CD4-positive, alpha-beta T cell treated with Interleukin-6 at 100 ng/mL for 8 hours (primary cell): ENCODE measurements at regions not wholly inside any gene's neighbourhood (a gene's known extent, or its start where the extent isn't known, plus 50 kb on each side); places are given as distances from the start of the nearest gene placed in this dataset.
"Not testable (repeated sequence)": the region's sequence is repeated elsewhere in the genome, so short reads cannot be mapped to it uniquely, and the experiment has no call there.

Source experiments
- DNase-seq: peaks from one replicate; pipeline ENCODE4 v3.0.0-alpha.2; 2020; ENCODE audit warnings: mixed read lengths, low spot score

- no peak for DNase-seq
These were observed 175.5 kb downstream of the AKAIN1 start for GRCh38 chr18:5021558-5021957.

DNA sequence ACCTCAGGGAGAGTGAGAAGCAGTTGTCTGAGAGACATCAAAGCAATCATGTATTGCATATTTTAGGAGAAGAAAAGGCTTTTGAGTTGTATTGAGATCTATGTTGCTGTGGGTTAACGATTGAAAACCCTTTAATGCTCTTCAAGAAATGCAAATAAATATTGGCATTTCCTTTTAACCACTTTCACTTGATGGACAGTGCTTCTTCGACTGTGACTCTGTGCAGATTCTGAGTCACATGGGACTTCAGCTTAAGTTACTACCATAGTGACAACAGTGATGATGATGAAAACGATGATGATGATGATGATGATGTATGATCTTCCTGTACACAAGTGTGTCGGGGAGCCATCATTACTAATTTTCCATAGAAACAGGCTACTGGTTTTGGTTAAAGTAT is 181.8 kb downstream of the AKAIN1 start:
- DNase-seq: no peak

GRCh38 chr18:5004031-5004820 is 192.8 kb downstream of the AKAIN1 start:
- DNase-seq: not testable (repeated sequence)

DNA sequence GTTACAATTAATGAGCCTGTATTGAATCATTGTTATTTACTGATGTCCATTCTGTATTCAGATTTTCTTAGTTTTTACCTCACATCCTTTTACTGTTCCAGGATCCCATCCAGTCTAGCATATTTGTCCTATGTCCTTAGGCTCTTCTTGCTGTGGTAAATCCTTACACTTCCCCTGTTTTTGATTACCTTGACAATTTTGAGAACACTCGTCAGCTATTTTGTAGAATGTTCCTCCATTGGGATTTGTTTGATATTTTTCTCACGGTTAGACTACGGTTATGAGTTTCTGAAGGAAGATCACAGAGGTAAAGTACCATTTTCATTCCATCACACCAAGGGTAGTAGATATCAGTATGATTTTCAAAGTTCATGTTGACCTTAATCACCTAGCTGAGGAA is 202.3 kb downstream of the AKAIN1 start:
- no peak for DNase-seq

GRCh38 chr18:4987452-4988405 is 209.3 kb downstream of the AKAIN1 start:
- no peak for DNase-seq

- no peak for DNase-seq
These were observed 210.4 kb downstream of the AKAIN1 start for GRCh38 chr18:4986677-4987076.

GRCh38 chr18:4986066-4986465 is 211.0 kb downstream of the AKAIN1 start:
- no peak for DNase-seq

DNA sequence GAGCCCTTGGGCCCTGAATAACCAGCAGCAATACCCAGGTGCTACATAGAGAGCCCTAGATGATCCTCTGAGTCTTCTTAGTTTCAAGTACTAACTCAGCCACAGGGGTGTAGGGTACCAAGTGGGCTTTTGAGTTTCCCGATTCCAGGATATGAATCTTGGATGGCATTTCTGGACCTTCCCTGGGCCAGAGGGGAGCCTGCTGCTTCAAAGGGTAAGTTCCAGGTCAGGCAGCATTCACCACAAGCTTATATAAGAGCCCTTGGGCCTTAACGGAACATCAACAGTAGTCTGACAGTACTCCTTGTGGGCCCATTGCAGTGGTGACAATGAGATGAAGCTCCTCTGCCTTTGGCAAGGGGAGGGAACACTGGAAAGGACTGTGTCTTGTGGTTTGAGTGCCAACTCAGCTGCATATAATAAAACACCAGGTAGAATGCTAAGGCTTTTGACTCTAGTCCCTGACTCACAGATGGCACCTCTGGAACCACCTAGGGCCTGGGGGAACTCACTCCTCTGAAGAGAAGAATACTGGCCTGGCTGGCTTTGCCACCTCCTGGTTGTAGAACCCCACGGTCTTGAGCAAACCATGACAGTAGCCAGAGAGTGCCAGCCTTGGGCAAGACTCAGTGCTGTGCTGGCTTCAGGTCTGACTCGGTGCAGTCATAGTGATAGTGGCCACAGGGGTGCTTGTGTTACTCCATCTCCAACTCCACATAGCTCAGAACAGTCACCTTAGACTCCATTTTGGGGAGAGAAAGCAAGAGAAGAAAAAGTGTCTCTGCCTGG is 235.7 kb downstream of the AKAIN1 start:
- no peak for DNase-seq

GRCh38 chr18:4960578-4960977 is 236.5 kb downstream of the AKAIN1 start:
- no peak for DNase-seq

DNA sequence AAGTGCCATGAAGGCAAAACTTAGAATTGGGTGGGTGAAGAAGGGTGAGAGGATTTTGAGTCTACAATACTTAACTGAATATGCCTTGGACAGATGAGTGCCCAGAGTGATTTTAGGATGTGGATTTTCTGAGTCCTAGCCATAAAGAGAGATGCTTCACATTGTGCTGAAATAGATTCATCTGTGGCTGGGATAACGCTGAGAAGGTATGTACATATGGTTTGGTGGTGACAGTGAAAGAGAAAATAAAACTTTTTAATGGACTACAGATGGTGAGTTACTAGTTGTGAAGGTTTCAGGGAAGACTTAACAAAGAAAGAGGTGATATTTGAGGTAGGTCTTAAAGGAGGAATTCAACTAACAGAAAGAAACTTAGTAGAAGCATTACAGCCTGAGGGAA is 265.8 kb downstream of the AKAIN1 start:
- DNase-seq: no peak

DNA sequence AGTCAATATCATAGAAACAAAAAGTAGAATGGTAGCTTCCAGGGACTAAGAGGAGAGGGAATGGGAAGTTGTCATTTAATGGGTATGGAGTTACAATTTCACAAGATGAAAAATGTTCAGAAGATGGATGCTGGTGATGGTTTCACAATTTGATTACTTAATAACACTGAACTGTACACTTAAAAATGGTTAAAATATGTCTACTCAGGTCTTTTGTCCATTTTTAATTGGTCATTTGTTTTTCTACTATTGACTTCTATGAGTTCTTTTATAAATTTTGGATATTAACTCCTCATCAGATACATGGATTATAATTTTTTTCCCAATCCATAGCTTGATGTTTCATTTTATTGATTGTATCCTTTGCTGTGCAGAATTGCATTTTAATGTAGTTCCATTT is 275.5 kb downstream of the AKAIN1 start:
- DNase-seq: no peak

- DNase-seq: not testable (repeated sequence)
These were observed 279.5 kb downstream of the AKAIN1 start for GRCh38 chr18:4917509-4917908.

- no peak for DNase-seq
These were observed 288.7 kb downstream of the AKAIN1 start for GRCh38 chr18:4908328-4908727.

GRCh38 chr18:4906856-4907255 is 290.2 kb downstream of the AKAIN1 start:
- DNase-seq: no peak

GRCh38 chr18:4888251-4889040 is 308.6 kb downstream of the AKAIN1 start:
- no peak for DNase-seq

- no peak for DNase-seq
These were observed 318.6 kb downstream of the AKAIN1 start for GRCh38 chr18:4878480-4878879.

- DNase-seq: no peak
These were observed 325.9 kb downstream of the AKAIN1 start for GRCh38 chr18:4871197-4871596.

GRCh38 chr18:4870177-4870773 is 326.8 kb downstream of the AKAIN1 start:
- DNase-seq: no peak

- DNase-seq: no peak
These were observed 327.9 kb downstream of the AKAIN1 start for GRCh38 chr18:4869155-4869554.

- DNase-seq: no peak
These were observed 338.5 kb downstream of the AKAIN1 start for GRCh38 chr18:4858379-4859127.
